NCI-H1694 treated with DMSO at 0.1 percent for 48 hours (cell line): ENCODE measurements at regions not wholly inside any gene's neighbourhood (a gene's known extent, or its start where the extent isn't known, plus 50 kb on each side); places are given as distances from the start of the nearest gene placed in this dataset.

Experiments used
- DNase-seq: peaks from one replicate; lab custom pipeline; 2025; lab: John Stamatoyannopoulos, UW

- DNase-seq, result no peak
Measured at GRCh38 chr5:89628876-89629635, 746.1 kb upstream of the MEF2C start.

- DNase-seq, result no peak
Measured at GRCh38 chr5:89615839-89616518, 733.0 kb upstream of the MEF2C start.

- no peak for DNase-seq
Measured at GRCh38 chr5:89613222-89613956, 730.4 kb upstream of the MEF2C start.

GRCh38 chr5:89606939-89607534 lies 724.1 kb upstream of the MEF2C start:
- DNase-seq, result no peak

GRCh38 chr5:89604342-89604741 lies 721.4 kb upstream of the MEF2C start:
- DNase-seq, result no peak

GRCh38 chr5:89601880-89602279 lies 718.9 kb upstream of the MEF2C start:
- no peak for DNase-seq

- no peak for DNase-seq
Measured at GRCh38 chr5:89597878-89598277, 714.9 kb upstream of the MEF2C start.

- no peak for DNase-seq
Measured at GRCh38 chr5:89596821-89597220, 713.8 kb upstream of the MEF2C start.

- no peak for DNase-seq
Measured at GRCh38 chr5:89595056-89595455, 712.1 kb upstream of the MEF2C start.

GRCh38 chr5:89584339-89584956 lies 701.5 kb upstream of the MEF2C start:
- no peak for DNase-seq

GRCh38 chr5:89583534-89583933 lies 700.5 kb upstream of the MEF2C start:
- no peak for DNase-seq

- DNase-seq, result no peak
Measured at GRCh38 chr5:89582768-89583339, 699.9 kb upstream of the MEF2C start.

- no peak for DNase-seq
Measured at GRCh38 chr5:89580976-89581375, 698.0 kb upstream of the MEF2C start.

- DNase-seq, result no peak
Measured at GRCh38 chr5:89575319-89575718, 692.3 kb upstream of the MEF2C start.

- no peak for DNase-seq
Measured at GRCh38 chr5:89573345-89573744, 690.4 kb upstream of the MEF2C start.

- DNase-seq, result no peak
Measured at GRCh38 chr5:89572696-89573095, 689.7 kb upstream of the MEF2C start.

GRCh38 chr5:89570557-89570956 lies 687.6 kb upstream of the MEF2C start:
- DNase-seq, result no peak

- DNase-seq, result no peak
Measured at GRCh38 chr5:89566340-89566739, 683.4 kb upstream of the MEF2C start.

GRCh38 chr5:89560696-89561095 lies 677.7 kb upstream of the MEF2C start:
- no peak for DNase-seq

GRCh38 chr5:89556215-89556913 lies 673.4 kb upstream of the MEF2C start:
- no peak for DNase-seq

- no peak for DNase-seq
Measured at GRCh38 chr5:89546657-89547056, 663.7 kb upstream of the MEF2C start.
